Omental fat pad (tissue), 3 donors: ENCODE measurements at regions not wholly inside any gene's neighbourhood (a gene's known extent, or its start where the extent isn't known, plus 50 kb on each side); places are given as distances from the start of the nearest gene placed in this dataset.

Source experiments
- ATAC-seq: fragments of 150-250 bp; one replicate; pipeline ENCODE4 v1.9.1; 2016; ENCODE audit warnings: mild to moderate bottlenecking, moderate library complexity; ENCODE audit not compliant: low FRiP score
- DNase-seq: peaks from one replicate; pipeline ENCODE4 v3.0.0-alpha.2; 2019; ENCODE audit warnings: low spot score
- TF ChIP-seq, protein P1 (sequence below), 3 donors: fragments of 450-650 bp; IDR thresholded peaks; one replicate each; pipeline ENCODE4 v1.5.1; 2016 to 2017; ENCODE audit warnings: antibody characterized with exemption in 3 of 3, mild to moderate bottlenecking in 3 of 3, moderate library complexity in 2 of 3

DNA sequence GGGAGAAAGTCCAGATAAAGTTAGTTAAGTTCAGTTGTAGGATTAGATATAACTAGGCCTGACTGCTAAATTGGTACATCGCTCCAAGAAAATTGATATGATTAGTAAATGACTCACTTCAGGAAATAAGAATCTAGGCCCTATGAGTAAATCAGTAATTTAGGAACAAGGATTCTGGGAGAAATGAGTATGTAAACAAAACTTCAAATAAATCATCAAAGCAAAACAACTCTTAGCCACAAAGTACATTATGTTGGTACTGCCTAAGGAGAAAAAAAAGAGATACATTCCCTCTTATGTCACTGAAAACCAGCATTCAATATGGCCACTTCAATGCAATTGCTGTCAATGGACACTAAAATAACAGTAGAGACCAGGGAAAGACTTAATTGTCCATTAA lies 529.1 kb downstream of the ZNF804A start:
- ATAC-seq (no peak), DNase-seq (no peak)
- TF ChIP-seq, protein P1, sequence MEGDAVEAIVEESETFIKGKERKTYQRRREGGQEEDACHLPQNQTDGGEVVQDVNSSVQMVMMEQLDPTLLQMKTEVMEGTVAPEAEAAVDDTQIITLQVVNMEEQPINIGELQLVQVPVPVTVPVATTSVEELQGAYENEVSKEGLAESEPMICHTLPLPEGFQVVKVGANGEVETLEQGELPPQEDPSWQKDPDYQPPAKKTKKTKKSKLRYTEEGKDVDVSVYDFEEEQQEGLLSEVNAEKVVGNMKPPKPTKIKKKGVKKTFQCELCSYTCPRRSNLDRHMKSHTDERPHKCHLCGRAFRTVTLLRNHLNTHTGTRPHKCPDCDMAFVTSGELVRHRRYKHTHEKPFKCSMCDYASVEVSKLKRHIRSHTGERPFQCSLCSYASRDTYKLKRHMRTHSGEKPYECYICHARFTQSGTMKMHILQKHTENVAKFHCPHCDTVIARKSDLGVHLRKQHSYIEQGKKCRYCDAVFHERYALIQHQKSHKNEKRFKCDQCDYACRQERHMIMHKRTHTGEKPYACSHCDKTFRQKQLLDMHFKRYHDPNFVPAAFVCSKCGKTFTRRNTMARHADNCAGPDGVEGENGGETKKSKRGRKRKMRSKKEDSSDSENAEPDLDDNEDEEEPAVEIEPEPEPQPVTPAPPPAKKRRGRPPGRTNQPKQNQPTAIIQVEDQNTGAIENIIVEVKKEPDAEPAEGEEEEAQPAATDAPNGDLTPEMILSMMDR (IDR thresholded peaks at IDR 0.05) = no peak

DNA sequence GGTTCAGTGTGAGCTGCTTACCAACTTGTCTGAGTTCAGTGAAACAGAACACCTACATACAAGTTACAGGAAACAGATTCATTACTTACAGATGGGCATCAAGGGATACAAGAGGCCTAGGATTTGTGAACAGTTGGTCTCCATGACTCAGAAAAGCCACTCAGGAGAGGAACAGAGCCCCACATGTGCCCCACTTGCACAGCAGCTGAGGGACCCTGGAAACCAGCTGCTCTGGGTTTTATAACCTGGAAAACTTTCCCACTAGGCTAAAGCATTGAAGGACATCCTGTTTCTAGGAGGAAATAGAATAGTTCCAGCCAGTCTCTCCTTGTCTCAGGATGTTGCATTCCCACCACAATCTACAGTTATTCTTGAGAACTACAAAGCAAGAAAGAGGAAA lies 530.0 kb downstream of the ZNF804A start:
- DNase-seq (no peak), ATAC-seq (no peak)
- TF ChIP-seq, protein P1 (IDR thresholded peaks at IDR 0.05) = no peak

DNA sequence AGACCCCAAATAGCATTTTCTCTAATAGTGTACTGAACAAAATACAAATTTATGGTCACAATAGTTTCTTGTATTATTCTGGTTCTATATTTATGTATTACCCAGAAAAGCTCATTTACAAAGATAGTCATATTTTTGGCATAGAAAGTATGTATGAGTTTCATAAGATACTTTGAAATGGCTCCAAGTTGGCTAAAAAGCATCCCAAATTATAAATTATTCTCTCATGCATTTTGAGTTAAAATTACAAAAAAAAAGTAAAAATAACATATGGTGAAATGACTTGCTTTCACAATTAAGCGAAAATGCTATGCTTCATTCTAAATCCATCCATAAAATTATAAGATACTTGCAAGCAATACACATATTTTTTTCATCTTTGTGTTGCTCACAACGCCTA lies 530.7 kb downstream of the ZNF804A start:
- no peak for DNase-seq
- TF ChIP-seq, protein P1 (IDR thresholded peaks at IDR 0.05) = no peak
- ATAC-seq = no peak

DNA sequence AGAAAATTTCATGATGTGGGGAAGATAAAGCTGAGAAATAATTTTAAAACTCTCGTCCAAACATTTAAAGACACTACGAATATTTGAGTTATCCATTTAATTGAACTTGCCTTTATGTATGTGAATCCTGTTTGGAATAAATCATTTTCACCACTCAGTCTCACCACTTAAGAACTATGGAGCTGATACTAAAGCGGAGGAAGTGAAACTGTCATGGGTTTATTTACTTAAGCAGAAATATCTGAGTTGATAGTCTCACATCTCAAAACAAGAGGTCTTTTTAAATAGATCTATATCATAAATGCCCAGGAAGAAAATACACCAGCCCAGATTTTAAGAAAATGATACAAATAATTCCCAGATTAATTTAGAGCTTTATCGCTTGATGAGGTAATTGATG lies 532.4 kb downstream of the ZNF804A start:
- DNase-seq = no peak
- ATAC-seq = no peak

DNA sequence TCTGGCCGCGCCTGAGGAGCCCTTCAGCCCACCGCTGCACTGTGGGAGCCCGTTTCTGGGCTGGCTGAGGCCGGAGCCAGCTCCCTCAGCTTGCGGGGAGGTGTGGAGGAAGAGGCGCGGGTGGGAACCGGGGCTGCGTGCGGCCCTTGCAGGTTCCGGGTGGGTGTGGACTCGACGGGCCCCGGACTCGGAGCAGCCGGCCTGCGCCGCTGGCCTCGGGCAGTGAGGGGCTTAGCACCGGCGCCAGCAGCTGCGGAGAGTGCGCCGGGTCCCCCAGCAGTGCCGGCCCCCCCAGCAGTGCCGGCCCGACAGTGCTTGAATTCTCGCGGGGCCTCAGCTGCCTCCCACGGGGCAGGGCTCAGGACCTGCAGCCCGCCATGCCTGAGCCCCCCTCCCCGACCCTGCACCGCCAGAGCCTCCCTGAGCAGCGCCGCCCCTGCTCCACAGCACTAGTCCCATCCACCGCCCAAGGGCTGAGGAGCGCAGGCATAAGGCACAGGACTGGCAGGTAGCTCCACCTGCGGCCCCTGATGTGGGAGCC lies 534.2 kb downstream of the ZNF804A start:
- ATAC-seq = no peak

More for the DNA sequence above, 532.4 kb downstream of the ZNF804A start:
- TF ChIP-seq, protein P1 (IDR thresholded peaks at IDR 0.05) = no peak

DNA sequence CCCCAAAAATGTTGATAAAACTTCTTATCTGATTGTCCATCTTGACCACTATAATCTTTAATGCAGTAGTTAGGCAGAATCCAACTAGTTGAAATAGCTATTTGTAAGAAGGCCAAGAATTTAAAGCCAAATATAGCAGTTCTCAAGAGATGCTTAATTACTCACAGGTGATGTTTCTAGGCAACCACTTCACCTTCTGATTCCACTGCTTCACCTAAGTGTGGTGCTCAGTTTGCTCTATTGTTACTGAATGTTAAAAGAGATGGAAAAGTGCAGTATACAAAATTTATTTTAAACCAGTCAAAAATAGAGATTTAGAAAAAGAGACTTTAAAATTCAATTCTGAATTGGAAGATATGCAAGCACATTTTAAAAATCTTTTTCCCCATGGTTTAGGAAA lies 539.4 kb downstream of the ZNF804A start:
- DNase-seq (no peak), ATAC-seq (no peak)
- TF ChIP-seq, protein P1 (IDR thresholded peaks at IDR 0.05) = no peak

More for the DNA sequence above, 534.2 kb downstream of the ZNF804A start:
- TF ChIP-seq, protein P1 (IDR thresholded peaks at IDR 0.05) = no peak
- no peak for DNase-seq

DNA sequence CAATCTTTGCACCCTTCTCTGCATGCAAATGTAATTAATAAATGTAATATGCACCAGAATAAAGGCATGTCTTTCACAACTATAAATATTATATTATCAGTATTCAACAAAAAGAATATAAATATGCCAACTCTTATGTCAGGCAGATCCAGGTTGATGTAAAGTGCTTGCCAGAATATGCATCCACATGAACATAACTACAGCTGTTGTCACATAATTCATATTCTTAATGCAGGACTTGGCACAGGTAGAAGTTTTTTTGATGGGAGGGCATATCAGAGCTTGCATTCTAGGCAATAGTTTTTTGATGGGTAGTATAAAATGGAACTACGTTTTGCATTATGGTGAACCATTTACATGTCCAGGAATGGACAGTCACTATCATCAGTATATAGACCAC lies 544.3 kb downstream of the ZNF804A start:
- DNase-seq (no peak), ATAC-seq (no peak)
- TF ChIP-seq, protein P1 (IDR thresholded peaks at IDR 0.05) = no peak
